ENCODE measurements at regions not wholly inside any gene's neighbourhood (a gene's known extent, or its start where the extent isn't known, plus 50 kb on each side); places are given as distances from the start of the nearest gene placed in this dataset.

GRCh38 chr10:107767185-107767584 lies 602.7 kb upstream of the SORCS1 start:
- H3K4me3 ChIP-seq (ENCODE audit: insufficient read depth, low read length, poor library complexity, severe bottlenecking): no peak overlapping the region
- H3K9me3 ChIP-seq (ENCODE audit: insufficient read depth, low read length): no peaks in the 10 kb centered on the region
- no peaks in the 10 kb centered on the region for H4K20me1 ChIP-seq (ENCODE audit: low read depth, low read length)
- no peak overlapping the region for H3K9ac ChIP-seq (ENCODE audit: low read length)
- no peak overlapping the region for H3K4me2 ChIP-seq (ENCODE audit: low read depth, low read length, poor library complexity, severe bottlenecking)
- no peaks in the 10 kb centered on the region for H3K36me3 ChIP-seq (ENCODE audit: low read length)
- H2AFZ ChIP-seq (ENCODE audit: low read depth, low read length, severe bottlenecking): no peak overlapping the region
- H3K27ac ChIP-seq (ENCODE audit: low read depth, low read length): no peak overlapping the region
- no peaks in the 10 kb centered on the region for H3K79me2 ChIP-seq (ENCODE audit: insufficient read depth, low read length)
- TF ChIP-seq CTCF (IDR thresholded peaks at IDR 0.05; ENCODE audit: insufficient read depth, low read length, poor library complexity, severe bottlenecking) (no peak), EZH2phosphoT487 (conservative IDR thresholded peaks at IDR 0.05; ENCODE audit: low read length) (no peak)
- H3F3A ChIP-seq (ENCODE audit: insufficient read depth): no peaks in the 10 kb centered on the region
- H3K27me3 ChIP-seq (ENCODE audit: low read length): no peaks in the 10 kb centered on the region
- H3K9me2 ChIP-seq (replicated peaks; ENCODE audit: insufficient read depth, low read length): no peaks in the 10 kb centered on the region

- Histone ChIP-seq H3K27ac (ENCODE audit: low read depth, low read length) (no peak overlapping the region), H3K9me2 (replicated peaks; ENCODE audit: insufficient read depth, low read length) (no peaks in the 10 kb centered on the region), H3K9me3 (ENCODE audit: insufficient read depth, low read length) (no peaks in the 10 kb centered on the region), H3K27me3 (ENCODE audit: low read length) (no peaks in the 10 kb centered on the region), H3K9ac (ENCODE audit: low read length) (no peak overlapping the region), H2AFZ (ENCODE audit: low read depth, low read length, severe bottlenecking) (no peak overlapping the region), H3K36me3 (ENCODE audit: low read length) (no peaks in the 10 kb centered on the region), H3F3A (ENCODE audit: insufficient read depth) (no peaks in the 10 kb centered on the region), H3K79me2 (ENCODE audit: insufficient read depth, low read length) (no peaks in the 10 kb centered on the region), H4K20me1 (ENCODE audit: low read depth, low read length) (no peaks in the 10 kb centered on the region), H3K4me3 (ENCODE audit: insufficient read depth, low read length, poor library complexity, severe bottlenecking) (no peak overlapping the region), H3K4me2 (ENCODE audit: low read depth, low read length, poor library complexity, severe bottlenecking) (no peak overlapping the region)
- TF ChIP-seq CTCF (IDR thresholded peaks at IDR 0.05; ENCODE audit: insufficient read depth, low read length, poor library complexity, severe bottlenecking) (no peak), EZH2phosphoT487 (conservative IDR thresholded peaks at IDR 0.05; ENCODE audit: low read length) (no peak)
These were observed 590.3 kb upstream of the SORCS1 start for GRCh38 chr10:107754814-107755213.

GRCh38 chr10:107749235-107749634 lies 584.7 kb upstream of the SORCS1 start:
- H3K27ac ChIP-seq (ENCODE audit: low read depth, low read length): no peak overlapping the region
- no peak overlapping the region for H3K4me3 ChIP-seq (ENCODE audit: insufficient read depth, low read length, poor library complexity, severe bottlenecking)
- H3K36me3 ChIP-seq (ENCODE audit: low read length): no peaks in the 10 kb centered on the region
- no peaks in the 10 kb centered on the region for H3K79me2 ChIP-seq (ENCODE audit: insufficient read depth, low read length)
- H3F3A ChIP-seq (ENCODE audit: insufficient read depth): no peaks in the 10 kb centered on the region
- H3K9me3 ChIP-seq (ENCODE audit: insufficient read depth, low read length): no peaks in the 10 kb centered on the region
- no peak overlapping the region for H3K4me2 ChIP-seq (ENCODE audit: low read depth, low read length, poor library complexity, severe bottlenecking)
- TF ChIP-seq EZH2phosphoT487 (conservative IDR thresholded peaks at IDR 0.05; ENCODE audit: low read length): no peak
- no peak for TF ChIP-seq CTCF (IDR thresholded peaks at IDR 0.05; ENCODE audit: insufficient read depth, low read length, poor library complexity, severe bottlenecking)
- no peaks in the 10 kb centered on the region for H3K9me2 ChIP-seq (replicated peaks; ENCODE audit: insufficient read depth, low read length)
- H2AFZ ChIP-seq (ENCODE audit: low read depth, low read length, severe bottlenecking): no peak overlapping the region
- H3K9ac ChIP-seq (ENCODE audit: low read length): no peak overlapping the region
- no peaks in the 10 kb centered on the region for H4K20me1 ChIP-seq (ENCODE audit: low read depth, low read length)
- no peaks in the 10 kb centered on the region for H3K27me3 ChIP-seq (ENCODE audit: low read length)
